ENCODE measurements at regions not wholly inside any gene's neighbourhood (a gene's known extent, or its start where the extent isn't known, plus 50 kb on each side); places are given as distances from the start of the nearest gene placed in this dataset.

- TF ChIP-seq CTCF (optimal IDR thresholded peaks at IDR 0.05 in 1 of 3, IDR thresholded peaks at IDR 0.05 in 1 of 3, conservative IDR thresholded peaks at IDR 0.05 in 1 of 3; ENCODE audit: extremely low read depth in 1 of 3, insufficient read depth in 2 of 3, low read length in 3 of 3) (no peak), EZH2 (IDR thresholded peaks at IDR 0.05; ENCODE audit: low read length) (no peak)
Observed at GRCh38 chr10:130474591-130474990, 338.4 kb downstream of the GLRX3 start.
